ENCODE measurements at regions not wholly inside any gene's neighbourhood (a gene's known extent, or its start where the extent isn't known, plus 50 kb on each side); places are given as distances from the start of the nearest gene placed in this dataset.
"Not testable (repeated sequence)": the region's sequence is repeated elsewhere in the genome, so short reads cannot be mapped to it uniquely, and the experiment has no call there.

GRCh38 chr12:65728848-65729793 lies 95.2 kb upstream of the HMGA2 start:
- TF ChIP-seq, protein P1, sequence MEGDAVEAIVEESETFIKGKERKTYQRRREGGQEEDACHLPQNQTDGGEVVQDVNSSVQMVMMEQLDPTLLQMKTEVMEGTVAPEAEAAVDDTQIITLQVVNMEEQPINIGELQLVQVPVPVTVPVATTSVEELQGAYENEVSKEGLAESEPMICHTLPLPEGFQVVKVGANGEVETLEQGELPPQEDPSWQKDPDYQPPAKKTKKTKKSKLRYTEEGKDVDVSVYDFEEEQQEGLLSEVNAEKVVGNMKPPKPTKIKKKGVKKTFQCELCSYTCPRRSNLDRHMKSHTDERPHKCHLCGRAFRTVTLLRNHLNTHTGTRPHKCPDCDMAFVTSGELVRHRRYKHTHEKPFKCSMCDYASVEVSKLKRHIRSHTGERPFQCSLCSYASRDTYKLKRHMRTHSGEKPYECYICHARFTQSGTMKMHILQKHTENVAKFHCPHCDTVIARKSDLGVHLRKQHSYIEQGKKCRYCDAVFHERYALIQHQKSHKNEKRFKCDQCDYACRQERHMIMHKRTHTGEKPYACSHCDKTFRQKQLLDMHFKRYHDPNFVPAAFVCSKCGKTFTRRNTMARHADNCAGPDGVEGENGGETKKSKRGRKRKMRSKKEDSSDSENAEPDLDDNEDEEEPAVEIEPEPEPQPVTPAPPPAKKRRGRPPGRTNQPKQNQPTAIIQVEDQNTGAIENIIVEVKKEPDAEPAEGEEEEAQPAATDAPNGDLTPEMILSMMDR (conservative IDR thresholded peaks at IDR 0.05; ENCODE audit: low read depth, low read length), result no peak
- DNase-seq (ENCODE audit: low read depth), result peak; percentile 10
- peak overlapping the region; percentile 69 for H3K4me3 ChIP-seq (ENCODE audit: low read depth, low read length)

GRCh38 chr12:65731771-65732170 lies 92.5 kb upstream of the HMGA2 start:
- TF ChIP-seq, protein P1 (conservative IDR thresholded peaks at IDR 0.05; ENCODE audit: low read depth, low read length), result no peak
- no peak for DNase-seq (ENCODE audit: low read depth)
- H3K4me3 ChIP-seq (ENCODE audit: low read depth, low read length), result no peak overlapping the region

GRCh38 chr12:65733643-65734042 lies 90.6 kb upstream of the HMGA2 start:
- H3K4me3 ChIP-seq (ENCODE audit: low read depth, low read length); DNase-seq (ENCODE audit: low read depth): not testable (repeated sequence)

DNA sequence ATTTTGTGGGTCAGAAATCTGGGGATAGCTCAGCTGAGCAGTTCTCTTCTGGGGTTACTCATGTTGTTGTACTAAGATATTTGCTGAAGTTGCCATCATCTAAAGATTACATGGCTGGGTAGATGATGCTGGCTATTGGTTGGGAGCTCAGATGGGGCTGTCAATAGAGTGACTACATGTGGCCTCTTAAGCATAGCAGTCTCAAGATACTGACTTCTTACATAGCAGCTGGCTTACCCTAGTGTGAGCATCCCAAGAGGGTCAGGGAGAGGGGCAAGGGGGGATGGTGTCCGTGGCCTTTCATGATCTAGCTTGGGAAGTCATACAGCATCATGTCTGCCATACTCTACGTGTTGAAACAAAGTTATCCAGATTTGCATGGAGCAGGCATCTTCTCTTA lies 90.1 kb upstream of the HMGA2 start:
- no peak for DNase-seq (ENCODE audit: low read depth)
- no peak overlapping the region for H3K4me3 ChIP-seq (ENCODE audit: low read depth, low read length)
- TF ChIP-seq, protein P1 (conservative IDR thresholded peaks at IDR 0.05; ENCODE audit: low read depth, low read length), result no peak

GRCh38 chr12:65739606-65740005 lies 84.7 kb upstream of the HMGA2 start:
- H3K4me3 ChIP-seq (ENCODE audit: low read depth, low read length), result no peak overlapping the region
- DNase-seq (ENCODE audit: low read depth), result no peak
- TF ChIP-seq, protein P1 (conservative IDR thresholded peaks at IDR 0.05; ENCODE audit: low read depth, low read length), result no peak

GRCh38 chr12:65740506-65740872 lies 83.8 kb upstream of the HMGA2 start:
- H3K4me3 ChIP-seq (ENCODE audit: low read depth, low read length), result peak overlapping the region; percentile 79
- peak; percentile 50 for DNase-seq (ENCODE audit: low read depth)
- TF ChIP-seq, protein P1 (conservative IDR thresholded peaks at IDR 0.05; ENCODE audit: low read depth, low read length), result no peak

- peak overlapping the region; percentile 79 for H3K4me3 ChIP-seq (ENCODE audit: low read depth, low read length)
- TF ChIP-seq, protein P1 (conservative IDR thresholded peaks at IDR 0.05; ENCODE audit: low read depth, low read length), result no peak
- DNase-seq (ENCODE audit: low read depth), result peak; percentile 87
Measured at GRCh38 chr12:65740873-65741600, 83.2 kb upstream of the HMGA2 start.
